H1 (cell line): ENCODE measurements at regions not wholly inside any gene's neighbourhood (a gene's known extent, or its start where the extent isn't known, plus 50 kb on each side); places are given as distances from the start of the nearest gene placed in this dataset.

Source experiments
- CTCF ChIA-PET: fragments of 300-600 bp; sonication (Branson Sonifier 250); formaldehyde crosslinking; loops from one replicate; lab custom pipeline; 2021; ENCODE audit not compliant: partially characterized antibody; lab: Charles Lee
- POLR2A ChIA-PET: fragments of 300-600 bp; sonication (Branson Sonifier 250); formaldehyde crosslinking; loops from one replicate; lab custom pipeline; 2021; ENCODE audit warnings: inconsistent platforms; ENCODE audit not compliant: partially characterized antibody; lab: Charles Lee
- DNase-seq, 2 experiments: peaks; one replicate each; pipeline versions ENCODE4 v3.0.0 to v3.0.0-alpha.2; 2010 to 2022; ENCODE audit warnings: low spot score in 2 of 2, low read depth in 1 of 2, mixed read lengths in 1 of 2
- FAIRE-seq: peaks from 2 replicates; lab custom pipeline; 2011; peaks lifted over from hg19 to GRCh38; lab: Jason Lieb, UNC
- H2AFZ ChIP-seq: 2 replicates; pipeline ENCODE4 v1.8.1; 2012; ENCODE audit warnings: low read length, inconsistent platforms
- H2AK5ac ChIP-seq: 2 replicates; pipeline ENCODE4 v1.6.1; 2013; ENCODE audit warnings: low read depth, low read length
- H2BK120ac ChIP-seq: replicated peaks from 2 replicates; pipeline ENCODE3; 2013; ENCODE audit warnings: low read depth, low read length, inconsistent platforms
- H2BK12ac ChIP-seq: 2 replicates; pipeline ENCODE4 v1.6.1; 2013; ENCODE audit warnings: low read depth, low read length
- H2BK15ac ChIP-seq: 2 replicates; pipeline ENCODE4 v1.6.1; 2013; ENCODE audit warnings: low read length
- H2BK20ac ChIP-seq: 2 replicates; pipeline ENCODE4 v1.6.1; 2013; ENCODE audit warnings: low read length
- H2BK5ac ChIP-seq: 2 replicates; pipeline ENCODE4 v1.6.1; 2013; ENCODE audit warnings: low read depth, low read length
- H3K14ac ChIP-seq: 2 replicates; pipeline ENCODE4 v1.6.1; 2013; ENCODE audit warnings: inconsistent platforms; ENCODE audit not compliant: insufficient read length
- H3K18ac ChIP-seq: 2 replicates; pipeline ENCODE4 v1.6.1; 2013; ENCODE audit warnings: low read length; ENCODE audit errors: extremely low read depth
- H3K23ac ChIP-seq: 2 replicates; pipeline ENCODE4 v1.6.1; 2013; ENCODE audit warnings: inconsistent platforms; ENCODE audit not compliant: insufficient read length
- H3K23me2 ChIP-seq: 2 replicates; pipeline ENCODE4 v1.6.1; 2013; ENCODE audit warnings: low read depth, low read length
- H3K27ac ChIP-seq: 2 replicates; pipeline ENCODE4 v1.6.1; 2011; ENCODE audit warnings: low read depth, low read length, inconsistent platforms
- H3K27me3 ChIP-seq, 4 experiments: replicated peaks in 1 of 4; 1 replicate in 1 of 4; 2 replicates in 3 of 4; pipeline versions ENCODE4 v1.6.1 to v1.8.1; 2011 to 2013; ENCODE audit warnings: low read length in 3 of 4, mild to moderate bottlenecking in 3 of 4, inconsistent platforms in 2 of 4, mixed read lengths in 2 of 4, moderate library complexity in 1 of 4; ENCODE audit not compliant: control insufficient read depth in 3 of 4, insufficient read depth in 3 of 4; ENCODE audit errors: extremely low read depth in 1 of 4
- H3K36me3 ChIP-seq, 4 experiments: 2 replicates each; pipeline versions ENCODE4 v1.6.1 to v1.8.1; 2011 to 2013; ENCODE audit warnings: mild to moderate bottlenecking in 4 of 4, low read length in 3 of 4, moderate library complexity in 2 of 4, control low read depth in 1 of 4, inconsistent platforms in 1 of 4; ENCODE audit not compliant: insufficient read depth in 4 of 4, control insufficient read depth in 2 of 4
- H3K4ac ChIP-seq: replicated peaks from 2 replicates; pipeline ENCODE3; 2013; ENCODE audit warnings: low read length, low read depth, mixed read lengths, inconsistent platforms; ENCODE audit not compliant: insufficient read length
- H3K4me1 ChIP-seq, 4 experiments: replicated peaks in 1 of 4; 1 replicate in 1 of 4; 2 replicates in 3 of 4; pipeline versions ENCODE4 v1.6.1 to v1.8.1; 2011 to 2013; ENCODE audit warnings: low read length in 3 of 4, inconsistent platforms in 2 of 4, mixed read lengths in 1 of 4; ENCODE audit not compliant: insufficient read depth in 4 of 4, control insufficient read depth in 3 of 4
- H3K4me2 ChIP-seq, 2 experiments: 2 replicates each; pipeline versions ENCODE4 v1.6.1 to v1.8.1; 2011 to 2013; ENCODE audit warnings: low read depth in 2 of 2, low read length in 2 of 2, control low read depth in 1 of 2, inconsistent platforms in 1 of 2, mild to moderate bottlenecking in 1 of 2; ENCODE audit not compliant: insufficient read depth in 1 of 2
- H3K4me3 ChIP-seq, 4 experiments: fragments of 200-600, 300-600 bp in 1 of 4; sonication (generic), shearing (Covaris generic), sonication (Bioruptor Twin) in 1 of 4; 2 replicates each; pipeline versions ENCODE4 v1.5.1 to v1.8.1; 2011 to 2016; ENCODE audit warnings: low read length in 4 of 4, low read depth in 3 of 4, control low read depth in 2 of 4, inconsistent platforms in 2 of 4, mild to moderate bottlenecking in 2 of 4, mixed read lengths in 1 of 4, moderate library complexity in 1 of 4; ENCODE audit not compliant: insufficient read depth in 2 of 4; ENCODE audit errors: extremely low read depth in 1 of 4
- H3K56ac ChIP-seq: replicated peaks from 2 replicates; pipeline ENCODE3; 2013; ENCODE audit warnings: low read depth, mild to moderate bottlenecking, mixed read lengths, low read length, inconsistent platforms; ENCODE audit not compliant: insufficient read length
- H3K79me1 ChIP-seq: 2 replicates; pipeline ENCODE4 v1.6.1; 2013; ENCODE audit warnings: low read depth, low read length, control low read depth
- H3K79me2 ChIP-seq, 2 experiments: 2 replicates each; pipeline versions ENCODE4 v1.6.1 to v1.8.1; 2012 to 2013; ENCODE audit warnings: low read length in 2 of 2, mild to moderate bottlenecking in 2 of 2, inconsistent platforms in 1 of 2; ENCODE audit not compliant: insufficient read depth in 2 of 2, control insufficient read depth in 1 of 2
- H3K9ac ChIP-seq, 4 experiments: replicated peaks in 1 of 4; 1 replicate in 1 of 4; 2 replicates in 3 of 4; pipeline versions ENCODE4 v1.6.1 to v1.8.1; 2011 to 2013; ENCODE audit warnings: low read depth in 3 of 4, low read length in 3 of 4, control low read depth in 2 of 4, mild to moderate bottlenecking in 2 of 4, moderate library complexity in 2 of 4, inconsistent platforms in 1 of 4; ENCODE audit errors: extremely low read depth in 1 of 4
- H3K9me3 ChIP-seq, 2 experiments: 2 replicates each; pipeline versions ENCODE4 v1.6.1 to v1.8.1; 2012 to 2013; ENCODE audit warnings: mild to moderate bottlenecking in 2 of 2, moderate library complexity in 2 of 2, control low read depth in 1 of 2, inconsistent platforms in 1 of 2, low read depth in 1 of 2, low read length in 1 of 2, mixed read lengths in 1 of 2; ENCODE audit not compliant: insufficient read depth in 2 of 2
- H4K20me1 ChIP-seq, 2 experiments: replicated peaks in 1 of 2; 2 replicates each; pipeline versions ENCODE3 to v1.8.1; 2011 to 2013; ENCODE audit warnings: inconsistent platforms in 2 of 2, low read length in 2 of 2, mild to moderate bottlenecking in 1 of 2; ENCODE audit not compliant: insufficient read depth in 2 of 2, control insufficient read depth in 1 of 2
- H4K5ac ChIP-seq: 2 replicates; pipeline ENCODE4 v1.6.1; 2013; ENCODE audit warnings: low read length, low read depth, mixed read lengths, inconsistent platforms; ENCODE audit not compliant: insufficient read length
- H4K8ac ChIP-seq: 2 replicates; pipeline ENCODE4 v1.8.0; 2013; ENCODE audit warnings: mild to moderate bottlenecking, moderate library complexity, low read length, inconsistent platforms; ENCODE audit not compliant: insufficient read depth; ENCODE audit errors: extremely low read depth
- H4K91ac ChIP-seq: replicated peaks from 2 replicates; pipeline ENCODE3; 2013; ENCODE audit warnings: low read length, mixed read lengths, inconsistent platforms; ENCODE audit not compliant: insufficient read length
- CREB1 ChIP-seq: IDR thresholded peaks from 2 replicates; pipeline ENCODE4 v1.6.1; 2012; ENCODE audit warnings: inconsistent platforms
- CTBP2 ChIP-seq: IDR thresholded peaks from 2 replicates; pipeline ENCODE4 v1.7.0; 2011; ENCODE audit warnings: borderline replicate concordance, mild to moderate bottlenecking, moderate library complexity, mixed read lengths, low read length; ENCODE audit not compliant: insufficient read depth, insufficient read length
- JUN ChIP-seq: IDR thresholded peaks from 2 replicates; pipeline ENCODE4 v1.6.1; 2011; ENCODE audit warnings: low read depth, mild to moderate bottlenecking, improper control_type of control experiment, low read length
- JUND ChIP-seq: IDR thresholded peaks from 2 replicates; pipeline ENCODE4 v1.6.1; 2011; ENCODE audit warnings: mild to moderate bottlenecking, improper control_type of control experiment, low read length
- SIRT6 ChIP-seq: IDR thresholded peaks from one replicate; pipeline ENCODE4 v1.7.1; 2012; ENCODE audit warnings: low read length, inconsistent platforms
- SP2 ChIP-seq: IDR thresholded peaks from 2 replicates; pipeline ENCODE4 v1.6.1; 2012; ENCODE audit warnings: mild to moderate bottlenecking, low read length, inconsistent platforms
- SP4 ChIP-seq: IDR thresholded peaks from 2 replicates; pipeline ENCODE4 v1.6.1; 2012; ENCODE audit warnings: low read length, inconsistent platforms
- TBP ChIP-seq: IDR thresholded peaks from 2 replicates; pipeline ENCODE4 v1.6.1; 2011; ENCODE audit warnings: low read depth, low read length, improper control_type of control experiment
- TCF12 ChIP-seq: IDR thresholded peaks from 2 replicates; pipeline ENCODE4 v1.6.1; 2011; ENCODE audit warnings: low read depth, mild to moderate bottlenecking, low read length
- WGBS, 2 experiments: shearing (Covaris generic) in 1 of 2; methylation state at CpG; one replicate each; pipeline versions ENCODE4 v1.1.6 to v1.1.7; 2013 to 2015; ENCODE audit warnings: low lambda C conversion rate in 2 of 2, mixed read lengths in 2 of 2, inconsistent platforms in 1 of 2, low coverage in 1 of 2, missing lambda C conversion rate in 1 of 2; ENCODE audit not compliant: insufficient replicate concordance in 2 of 2, insufficient coverage in 1 of 2, insufficient read length in 1 of 2; ENCODE audit errors: extremely low coverage in 1 of 2, missing lambda C conversion rate in 1 of 2; 5-methylcytosine and 5-hydroxymethylcytosine counted together
- TF ChIP-seq, protein P1 (sequence below), 3 experiments: IDR thresholded peaks; 1 replicate in 2 of 3; 2 replicates in 1 of 3; pipeline versions ENCODE4 v1.5.1 to v1.6.1; 2011; ENCODE audit warnings: low read length in 3 of 3, mild to moderate bottlenecking in 3 of 3, inconsistent platforms in 2 of 3, low read depth in 1 of 3, moderate library complexity in 1 of 3; ENCODE audit not compliant: insufficient read depth in 1 of 3; ENCODE audit errors: control extremely low read depth in 1 of 3

- Histone ChIP-seq H3K9ac (no peak overlapping the region), H4K8ac (no peak overlapping the region), H3K14ac (no peak overlapping the region), H3K79me1 (no peaks in the 10 kb centered on the region), H4K5ac (no peak overlapping the region), H2BK20ac (no peak overlapping the region), H3K27me3 (no peaks in the 10 kb centered on the region), H3K9me3 (0 out of 4 replicates have a peak, but pooled peaks cover 0 to 4% of the 10 kb centered on the region in 2 experiments), H2BK15ac (no peak overlapping the region), H3K79me2 (no peaks in the 10 kb centered on the region), H2AFZ (no peak overlapping the region), H3K23me2 (no peaks in the 10 kb centered on the region), H4K91ac (no peak overlapping the region), H3K56ac (no peak overlapping the region), H3K23ac (no peak overlapping the region), H2BK5ac (no peak overlapping the region), H2BK120ac (no peak overlapping the region), H3K36me3 (no peaks in the 10 kb centered on the region), H4K20me1 (no peaks in the 10 kb centered on the region), H3K27ac (no peak overlapping the region), H3K18ac (no peak overlapping the region), H3K4me1 (0 out of 7 replicates have a peak, but pooled peaks cover 0 to 2% (median 0%) of the 10 kb centered on the region in 4 experiments), H2BK12ac (no peak overlapping the region), H3K4ac (no peak overlapping the region), H3K4me3 (no peak overlapping the region), H2AK5ac (no peak overlapping the region), H3K4me2 (no peak overlapping the region)
- ChIA-PET POLR2A (no interaction called here), CTCF (no interaction called here)
- WGBS, 2 experiments = 60% methylated on average over 1 of the region's 1 CpG; no CpG with 5 or more reads in 1 of the 2 experiments
- FAIRE-seq (no peak), DNase-seq (no peak)
- TF ChIP-seq JUND (no peak), CREB1 (no peak), CTBP2 (no peak), SIRT6 (no peak), SP2 (no peak), SP4 (no peak), TBP (no peak), TCF12 (no peak), JUN (no peak)
- TF ChIP-seq, protein P1, sequence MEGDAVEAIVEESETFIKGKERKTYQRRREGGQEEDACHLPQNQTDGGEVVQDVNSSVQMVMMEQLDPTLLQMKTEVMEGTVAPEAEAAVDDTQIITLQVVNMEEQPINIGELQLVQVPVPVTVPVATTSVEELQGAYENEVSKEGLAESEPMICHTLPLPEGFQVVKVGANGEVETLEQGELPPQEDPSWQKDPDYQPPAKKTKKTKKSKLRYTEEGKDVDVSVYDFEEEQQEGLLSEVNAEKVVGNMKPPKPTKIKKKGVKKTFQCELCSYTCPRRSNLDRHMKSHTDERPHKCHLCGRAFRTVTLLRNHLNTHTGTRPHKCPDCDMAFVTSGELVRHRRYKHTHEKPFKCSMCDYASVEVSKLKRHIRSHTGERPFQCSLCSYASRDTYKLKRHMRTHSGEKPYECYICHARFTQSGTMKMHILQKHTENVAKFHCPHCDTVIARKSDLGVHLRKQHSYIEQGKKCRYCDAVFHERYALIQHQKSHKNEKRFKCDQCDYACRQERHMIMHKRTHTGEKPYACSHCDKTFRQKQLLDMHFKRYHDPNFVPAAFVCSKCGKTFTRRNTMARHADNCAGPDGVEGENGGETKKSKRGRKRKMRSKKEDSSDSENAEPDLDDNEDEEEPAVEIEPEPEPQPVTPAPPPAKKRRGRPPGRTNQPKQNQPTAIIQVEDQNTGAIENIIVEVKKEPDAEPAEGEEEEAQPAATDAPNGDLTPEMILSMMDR (IDR thresholded peaks at IDR 0.05; ENCODE audit: control extremely low read depth in 1 of 3, insufficient read depth in 1 of 3, low read depth in 1 of 3, low read length in 3 of 3) = no peak
Observed at GRCh38 chrX:42437211-42437610, 340.8 kb downstream of the PPP1R2C start.
